ENCODE measurements at regions not wholly inside any gene's neighbourhood (a gene's known extent, or its start where the extent isn't known, plus 50 kb on each side); places are given as distances from the start of the nearest gene placed in this dataset.
"Not testable (repeated sequence)": the region's sequence is repeated elsewhere in the genome, so short reads cannot be mapped to it uniquely, and the experiment has no call there.

DNA sequence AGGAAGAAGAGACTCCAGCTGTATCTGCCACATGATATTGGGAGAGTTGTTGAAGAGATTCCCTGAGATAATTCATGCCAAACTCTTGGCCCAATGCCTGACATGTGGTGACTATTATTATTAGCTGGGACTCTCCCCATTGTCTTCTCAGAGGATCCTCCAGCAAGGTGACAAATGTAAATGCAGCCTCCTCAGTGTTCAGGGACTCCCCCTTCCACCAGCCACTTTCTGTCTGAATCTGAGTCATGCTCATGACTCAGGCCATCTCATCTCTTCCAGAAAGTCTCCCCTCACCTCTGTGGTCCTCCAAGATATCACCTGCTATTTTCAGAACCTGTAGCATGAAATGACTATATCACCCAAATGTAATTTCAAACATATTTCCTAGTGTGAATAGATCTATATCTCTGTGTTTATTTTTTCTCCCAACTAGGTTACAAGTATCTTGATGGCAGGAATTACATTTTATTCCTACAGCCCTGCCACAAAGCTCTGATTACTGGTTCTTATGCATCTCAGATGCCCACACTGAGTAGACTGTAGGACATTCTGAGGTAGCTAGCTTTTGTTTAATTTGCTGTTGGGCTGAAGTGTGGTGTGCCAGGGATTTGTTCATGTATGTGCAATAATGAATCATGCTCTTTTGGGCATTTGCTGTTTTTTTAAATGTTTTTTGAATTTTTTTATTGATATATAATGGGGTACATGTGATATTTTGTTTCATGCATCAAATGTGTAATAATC lies 126.6 kb upstream of the IL12B start:
- peak; percentile 36 for DNase-seq

DNA sequence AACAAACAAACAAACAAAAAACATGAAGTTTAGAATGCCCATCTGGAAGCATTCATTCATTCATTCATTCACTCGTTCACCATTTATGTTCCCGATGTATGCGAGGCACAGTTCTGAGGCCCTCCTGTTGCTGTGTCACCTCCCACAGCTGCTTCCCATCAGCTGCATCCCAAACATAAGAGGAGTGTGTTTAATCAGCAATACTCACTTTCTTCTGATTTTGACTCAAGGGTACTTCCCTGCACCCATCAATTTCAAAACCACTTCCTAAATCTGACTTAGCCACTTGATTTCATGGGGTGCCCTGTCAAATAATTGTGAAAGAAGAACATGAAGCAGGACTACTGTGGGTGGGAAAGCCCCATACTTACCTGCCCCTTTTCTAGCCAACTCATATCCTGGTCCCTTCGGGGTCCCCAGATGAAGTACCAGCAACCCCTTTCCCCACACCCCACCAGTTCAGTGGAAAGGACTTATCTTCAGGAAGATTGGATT lies 128.0 kb upstream of the IL12B start:
- DNase-seq: no peak

DNA sequence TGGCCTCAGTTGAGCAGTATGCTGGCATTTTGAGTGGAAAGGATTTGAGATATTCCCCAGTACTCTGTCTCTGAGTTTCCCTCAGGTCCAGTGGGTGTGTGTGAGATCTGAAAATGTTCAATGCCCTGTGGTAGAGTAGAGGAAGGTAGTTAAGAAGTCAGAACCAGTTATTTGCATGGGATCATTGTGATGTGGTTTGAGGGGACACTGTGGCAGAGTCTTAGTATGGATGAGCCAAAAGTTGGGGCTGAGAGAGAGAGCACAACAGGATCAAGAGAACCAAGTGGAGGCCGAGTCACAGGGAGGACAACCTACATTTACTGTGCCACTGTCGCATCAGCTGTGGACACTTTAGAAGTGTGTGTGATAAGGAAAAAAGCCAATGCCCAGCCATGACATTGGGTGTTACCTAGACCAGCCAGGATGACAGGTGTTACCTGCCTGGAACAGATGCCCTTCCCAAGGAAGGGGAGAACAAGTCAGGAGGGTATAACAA lies 128.9 kb upstream of the IL12B start:
- DNase-seq: no peak

DNA sequence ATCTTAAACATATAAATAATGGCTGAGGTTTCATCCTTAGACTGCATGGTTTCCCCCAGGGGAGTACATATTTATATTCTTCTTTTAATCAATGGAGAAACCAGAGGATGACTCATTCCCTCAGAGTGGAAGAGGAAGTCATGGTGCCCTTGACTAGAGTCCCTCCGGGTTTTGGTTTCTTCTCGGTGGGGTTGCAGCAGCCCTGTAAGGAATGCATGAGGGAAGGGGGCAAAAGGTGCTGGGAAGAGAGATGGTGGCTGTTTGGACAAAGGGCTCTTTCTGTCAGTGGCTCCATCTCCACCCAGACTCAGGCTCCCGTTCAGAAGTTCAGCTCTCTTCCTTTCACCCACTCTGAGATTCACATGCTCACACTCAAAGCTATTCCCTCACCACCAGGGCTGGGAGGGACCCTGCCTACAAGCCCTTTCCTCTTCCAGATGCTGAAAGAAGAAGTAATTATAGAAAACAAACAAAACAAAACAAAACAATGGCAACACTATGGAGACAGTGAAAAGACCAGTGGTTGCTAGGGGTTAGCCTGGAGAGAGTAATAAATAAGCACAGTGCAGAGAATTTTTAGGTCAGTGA lies 129.8 kb upstream of the IL12B start:
- DNase-seq: no peak

DNA sequence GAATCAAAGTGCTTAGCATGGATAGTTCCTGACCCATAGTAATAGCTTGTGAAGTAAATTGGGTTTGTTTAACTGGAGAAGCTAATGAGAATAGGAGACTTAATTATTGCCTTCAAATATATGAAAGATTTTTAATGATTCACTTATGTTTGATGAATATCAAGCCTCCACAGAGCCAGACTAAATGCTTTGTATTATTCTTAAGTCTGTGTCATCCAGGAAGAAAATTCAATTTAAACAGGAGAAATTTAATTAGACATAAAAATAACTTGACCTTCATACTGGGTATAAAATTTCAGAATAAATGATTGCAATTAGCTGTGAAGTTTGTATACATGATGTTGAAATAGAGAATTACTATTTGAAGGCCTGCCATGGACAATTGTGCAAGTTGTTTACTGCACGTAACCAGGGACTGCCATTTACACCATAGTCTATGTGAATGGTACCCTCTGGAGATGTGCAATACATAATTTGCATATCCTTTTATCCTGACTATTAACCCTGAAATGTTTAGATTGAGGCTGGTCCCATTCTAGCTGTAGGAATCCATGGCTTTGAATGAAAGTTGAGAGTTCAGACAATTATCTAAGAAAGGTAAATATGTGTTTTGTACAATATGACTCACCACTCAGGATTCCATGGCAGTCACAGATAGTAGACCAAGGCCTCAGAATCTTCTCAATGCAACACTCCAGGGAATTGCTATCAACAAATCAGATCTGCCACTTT lies 133.5 kb upstream of the IL12B start:
- DNase-seq: no peak

DNA sequence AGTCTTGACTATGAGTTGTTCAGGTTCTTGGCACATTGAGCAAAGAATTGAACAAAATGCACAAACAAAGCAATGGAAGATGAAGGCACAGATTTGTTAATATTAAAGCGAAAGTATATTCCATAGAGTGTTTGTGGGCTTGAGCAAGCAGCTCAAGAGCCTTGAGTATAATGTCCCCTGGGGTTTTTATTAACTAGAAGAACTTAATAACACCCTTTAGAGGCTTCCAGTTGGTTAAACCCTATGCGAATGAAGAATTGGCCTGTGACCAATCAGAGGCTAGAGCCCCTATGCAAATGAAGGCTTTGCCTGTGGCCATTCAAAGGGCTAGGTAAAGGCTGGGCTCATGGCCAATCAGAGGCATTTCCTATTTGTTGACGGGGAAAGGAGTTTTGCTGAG lies 135.3 kb upstream of the IL12B start:
- no peak for DNase-seq

DNA sequence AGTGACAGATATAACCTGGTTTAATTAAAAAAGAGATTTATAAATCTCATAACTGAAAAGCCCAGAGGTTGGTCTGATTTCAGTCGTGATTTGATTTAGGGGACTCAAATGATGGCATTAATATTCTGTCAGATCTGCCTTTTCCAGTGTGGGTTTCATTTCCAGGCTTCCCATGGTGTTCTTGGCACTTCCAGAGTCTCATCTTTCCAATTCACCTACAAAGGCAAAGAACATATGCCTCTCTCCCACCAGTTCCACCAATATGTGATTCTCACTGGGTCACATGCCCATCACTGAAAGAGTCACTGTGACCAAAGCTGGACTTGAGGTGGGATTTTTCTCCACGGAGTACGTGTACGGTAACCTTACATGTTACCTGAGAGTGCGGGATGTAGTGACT lies 137.4 kb upstream of the IL12B start:
- DNase-seq: no peak

DNA sequence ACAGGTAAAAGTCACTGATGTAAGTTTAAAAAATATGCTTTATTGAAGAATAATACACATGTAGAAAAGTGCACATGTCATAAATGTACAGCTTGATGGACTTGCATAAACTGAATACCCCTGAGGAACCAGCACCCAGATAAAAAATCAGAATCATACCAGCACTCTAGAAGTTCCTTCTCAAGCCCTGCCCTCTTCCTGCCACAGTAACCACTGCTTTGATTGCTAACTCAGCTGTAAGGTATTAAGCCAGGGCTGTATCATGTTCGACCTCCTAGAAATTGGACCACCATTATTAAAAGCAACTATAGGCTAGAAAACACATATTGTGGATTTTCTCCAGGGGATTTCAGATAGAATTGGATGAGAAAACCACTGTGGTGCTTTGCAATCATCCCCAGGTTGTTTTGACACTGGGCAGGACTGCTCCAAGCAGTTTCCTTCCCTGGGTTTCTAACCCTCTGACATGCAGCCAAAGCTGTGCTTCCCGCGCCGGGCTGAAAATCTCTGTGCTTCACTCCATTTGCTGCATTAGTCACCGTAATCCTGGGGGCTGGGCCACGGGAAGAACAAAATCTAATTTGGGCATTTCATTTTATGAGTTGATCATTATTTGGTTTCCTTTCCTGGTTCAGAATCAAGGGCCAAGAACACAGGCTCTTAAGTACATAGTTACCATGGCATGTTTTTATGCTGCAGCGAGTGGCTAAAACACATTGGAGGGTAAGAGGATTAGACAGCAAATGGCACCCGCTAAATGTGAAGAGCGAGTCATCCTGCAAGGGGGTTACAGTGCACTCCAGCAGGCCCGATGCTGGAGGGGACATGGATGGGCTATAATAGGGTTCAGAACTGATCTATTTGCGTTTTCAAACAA lies 139.4 kb upstream of the IL12B start:
- DNase-seq: no peak

DNA sequence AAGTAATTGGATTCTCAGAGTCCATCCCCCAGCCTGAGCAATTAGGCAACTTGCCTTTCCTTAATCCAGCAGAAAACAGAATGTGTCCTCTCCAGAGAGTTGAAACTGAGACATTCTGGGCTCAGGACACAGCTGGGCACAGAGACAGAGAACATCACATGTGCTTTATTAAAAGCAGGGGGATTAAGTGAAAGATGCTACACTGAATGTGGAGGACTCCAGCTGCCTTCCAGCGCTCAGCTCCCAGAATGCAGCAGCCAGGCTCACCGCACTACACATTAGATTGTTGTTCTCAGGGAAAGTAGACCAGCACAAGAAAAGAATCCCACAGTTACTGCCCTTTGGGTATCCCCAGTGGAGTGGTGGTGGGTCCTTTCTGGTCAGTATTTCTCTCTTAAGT lies 141.6 kb upstream of the IL12B start:
- DNase-seq: no peak

DNA sequence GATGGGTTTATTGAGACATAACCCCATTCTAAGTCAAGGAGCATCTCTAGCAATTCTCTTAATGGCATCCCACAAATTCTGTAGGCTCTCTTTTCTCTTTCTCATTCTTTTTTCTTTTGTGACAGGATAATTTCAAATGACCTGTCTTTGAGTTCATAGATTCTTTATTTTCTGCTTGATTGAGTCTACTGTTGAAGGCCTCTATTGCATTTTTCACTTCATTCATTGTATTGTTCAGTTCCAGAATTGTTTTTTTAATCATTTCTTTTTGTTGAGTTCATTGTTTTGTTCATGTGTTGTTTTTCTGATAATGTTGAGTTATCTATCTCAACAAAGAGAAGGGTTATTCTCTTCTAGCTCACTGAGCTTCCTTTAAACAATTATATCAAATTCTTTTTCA lies 144.7 kb upstream of the IL12B start:
- DNase-seq: no peak

DNA sequence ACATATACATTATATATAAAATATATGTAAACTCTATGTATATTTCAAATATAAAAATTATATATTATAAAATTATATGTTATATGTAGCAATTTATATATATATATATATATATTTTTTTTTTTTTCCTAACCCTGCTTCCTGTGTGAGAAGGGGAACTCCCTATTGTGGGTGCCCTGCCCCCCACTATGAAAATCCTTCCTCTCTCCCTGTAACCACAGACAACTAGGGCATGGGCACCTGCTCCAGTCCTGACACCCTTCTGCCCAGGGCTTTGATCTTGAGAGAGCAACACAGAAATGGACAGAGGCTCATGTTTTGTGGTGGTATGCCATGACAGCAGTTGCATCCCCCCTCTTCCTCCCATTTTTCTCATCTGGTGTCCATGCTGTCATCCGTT lies 148.7 kb upstream of the IL12B start:
- DNase-seq: no peak

DNA sequence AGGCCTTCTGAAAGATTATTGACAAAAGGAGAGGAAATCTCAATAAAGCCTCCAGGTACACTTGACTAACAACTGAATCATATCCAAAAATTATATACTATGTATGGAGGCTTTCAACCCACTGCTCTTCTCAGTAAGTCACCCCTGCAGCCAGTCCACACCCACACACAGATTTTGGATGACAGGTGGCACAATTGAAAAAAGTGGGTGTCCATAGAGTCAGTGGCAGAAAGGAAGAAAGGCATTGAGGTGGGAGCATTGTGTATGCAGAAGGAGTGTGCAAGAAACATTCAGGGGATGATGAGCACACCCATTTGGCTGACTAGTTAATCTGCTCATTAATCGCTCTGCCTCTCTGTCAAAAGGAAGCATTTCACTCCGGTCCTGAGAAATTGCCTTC lies 150.6 kb upstream of the IL12B start:
- no peak for DNase-seq

DNA sequence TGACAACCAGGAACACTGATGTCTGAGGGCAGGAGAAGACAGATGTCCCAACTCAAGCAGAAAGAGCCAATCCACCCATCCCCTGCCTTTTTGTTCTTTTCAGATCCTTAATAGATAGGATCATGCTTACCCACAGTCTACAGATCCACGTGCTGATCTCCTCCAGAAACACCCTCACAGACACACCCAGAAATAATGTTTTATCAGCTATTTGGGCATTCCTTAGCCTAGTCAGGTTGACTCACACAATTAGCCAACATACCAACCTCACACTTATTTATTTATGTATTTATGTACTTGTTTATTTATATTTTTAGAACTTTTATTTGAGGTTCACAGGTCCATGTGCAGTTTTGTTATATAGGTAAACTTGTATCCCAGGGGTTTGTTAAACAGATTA lies 151.5 kb upstream of the IL12B start:
- DNase-seq: no peak

DNA sequence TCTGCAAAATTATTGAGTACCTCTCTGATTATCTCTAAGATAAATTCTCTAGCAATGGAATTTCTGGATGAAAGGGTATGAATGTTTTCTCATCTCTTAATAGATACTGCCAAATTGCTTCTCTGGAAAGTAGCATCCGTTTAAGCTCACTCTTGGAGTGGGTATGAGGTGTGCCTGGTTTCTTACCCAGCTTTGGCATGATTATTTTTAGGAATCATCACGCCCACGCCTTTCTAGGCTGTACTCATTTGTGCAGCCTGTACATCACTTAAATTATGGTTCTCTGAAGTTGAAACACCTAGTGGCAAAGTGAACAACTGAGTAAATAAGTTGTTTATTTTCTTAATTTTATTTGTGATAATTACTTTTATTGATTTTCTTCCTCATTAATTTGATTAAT lies 156.5 kb upstream of the IL12B start:
- no peak for DNase-seq

DNA sequence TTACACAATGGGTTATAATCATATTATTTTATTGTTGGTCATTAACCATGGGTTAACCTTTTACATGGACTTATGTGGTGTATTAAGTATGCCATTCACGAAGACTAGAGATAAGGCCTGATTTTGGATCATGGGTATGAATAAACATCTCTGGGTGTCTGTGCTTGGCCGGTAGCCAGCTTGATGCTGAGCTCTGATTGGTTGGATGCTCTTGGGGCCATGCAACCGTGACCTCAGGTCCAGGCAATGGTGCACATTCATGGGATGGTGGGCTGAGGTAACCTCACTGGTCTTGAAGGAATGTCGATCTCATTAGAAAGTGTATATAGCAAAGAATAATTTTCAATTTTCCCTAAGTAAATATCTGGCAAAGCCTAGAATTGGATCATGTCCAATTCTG lies 158.2 kb upstream of the IL12B start:
- DNase-seq: no peak

DNA sequence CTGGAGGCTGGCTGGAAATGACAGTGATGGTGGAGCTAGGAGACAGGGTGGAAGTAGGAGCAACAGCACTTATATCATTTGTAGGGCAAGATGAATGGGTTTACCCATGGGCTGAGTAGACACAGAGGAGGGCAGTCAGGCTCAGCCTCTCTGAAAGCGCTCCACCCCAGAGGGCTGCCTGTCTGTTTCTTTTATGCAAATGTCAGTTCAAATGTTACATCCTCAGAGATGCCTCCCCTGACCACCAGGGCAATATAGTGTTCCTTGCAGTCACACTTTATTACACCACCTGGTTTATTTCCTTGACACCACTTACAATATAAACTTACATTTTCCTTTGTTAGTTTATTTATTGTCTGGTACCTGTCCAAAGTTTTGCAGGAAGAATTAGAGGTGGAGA lies 159.5 kb upstream of the IL12B start:
- no peak for DNase-seq

DNA sequence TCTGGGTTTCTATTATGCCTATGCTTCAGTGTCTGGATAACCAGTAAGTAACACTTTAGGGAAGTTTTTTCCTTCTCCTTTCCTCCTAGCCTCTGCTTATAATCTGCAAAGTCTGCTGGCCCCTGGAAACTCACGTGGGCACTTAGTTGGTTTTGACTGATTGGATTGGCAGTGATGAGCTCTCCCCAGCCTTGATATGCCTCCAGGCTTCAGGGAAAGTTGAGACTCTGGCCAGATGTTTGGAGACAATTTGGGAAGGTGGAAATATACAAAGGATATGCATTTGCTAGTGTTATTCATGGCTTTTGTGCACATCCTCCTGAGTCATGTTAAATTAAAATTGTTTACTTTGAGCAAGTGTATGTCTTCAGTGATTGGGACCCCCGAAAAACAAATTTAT lies 160.2 kb upstream of the IL12B start:
- DNase-seq: no peak

DNA sequence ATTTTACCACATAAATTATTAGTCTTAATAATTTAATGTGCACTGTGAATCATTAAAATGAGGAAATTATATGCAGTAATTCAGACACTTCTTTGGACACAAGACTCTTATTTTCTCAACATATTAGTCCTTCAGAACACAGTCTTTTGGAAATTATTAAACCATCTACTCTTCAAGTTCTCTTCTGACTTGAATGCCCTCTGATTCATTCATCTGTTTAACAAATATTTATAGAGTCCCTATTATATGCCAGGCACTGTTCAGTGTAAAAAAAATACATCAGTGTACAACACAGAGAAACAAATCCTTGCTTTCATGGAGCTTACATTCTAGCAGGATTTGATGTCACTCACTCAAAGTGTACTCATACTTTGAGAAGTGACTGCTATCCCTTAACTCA lies 163.4 kb upstream of the IL12B start:
- no peak for DNase-seq

DNA sequence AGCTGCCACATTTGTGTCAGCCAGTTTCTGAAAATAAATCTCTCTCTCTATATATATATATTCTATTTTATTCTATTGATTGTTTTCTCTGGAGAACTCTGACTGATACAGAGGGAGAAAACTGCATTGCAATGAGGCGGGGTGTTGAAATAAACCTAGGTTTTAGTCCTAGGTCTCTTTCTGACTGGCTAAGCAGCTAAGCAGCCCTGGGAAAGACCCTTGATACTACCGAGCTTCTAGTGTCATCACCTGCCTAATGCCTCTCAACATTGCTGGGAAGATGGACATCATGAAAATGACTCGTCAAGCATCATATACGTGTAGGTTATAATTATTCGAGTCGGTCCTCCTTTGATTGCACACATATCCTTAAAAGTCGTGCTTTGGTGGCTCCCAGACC lies 166.5 kb upstream of the IL12B start:
- DNase-seq: no peak

DNA sequence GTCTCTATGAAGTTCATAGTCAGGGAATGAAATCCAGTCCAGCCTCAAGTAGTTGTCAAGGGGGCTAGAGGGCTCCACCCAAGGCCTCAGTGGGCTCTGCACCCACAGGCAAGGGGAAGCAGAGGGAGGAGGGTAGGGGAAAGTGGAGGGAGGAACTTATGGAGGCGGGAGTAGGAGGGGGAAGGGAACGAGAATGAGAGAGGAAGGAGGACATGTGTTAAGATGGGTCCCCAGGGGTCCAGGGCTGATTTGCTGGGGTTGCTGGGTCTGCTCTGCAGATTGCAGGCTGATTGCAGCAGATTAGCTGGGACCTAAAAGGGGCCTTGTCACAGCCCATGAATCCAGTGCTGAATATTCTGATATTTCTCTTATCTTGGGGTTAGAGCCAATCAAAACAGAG lies 166.9 kb upstream of the IL12B start:
- no peak for DNase-seq

DNA sequence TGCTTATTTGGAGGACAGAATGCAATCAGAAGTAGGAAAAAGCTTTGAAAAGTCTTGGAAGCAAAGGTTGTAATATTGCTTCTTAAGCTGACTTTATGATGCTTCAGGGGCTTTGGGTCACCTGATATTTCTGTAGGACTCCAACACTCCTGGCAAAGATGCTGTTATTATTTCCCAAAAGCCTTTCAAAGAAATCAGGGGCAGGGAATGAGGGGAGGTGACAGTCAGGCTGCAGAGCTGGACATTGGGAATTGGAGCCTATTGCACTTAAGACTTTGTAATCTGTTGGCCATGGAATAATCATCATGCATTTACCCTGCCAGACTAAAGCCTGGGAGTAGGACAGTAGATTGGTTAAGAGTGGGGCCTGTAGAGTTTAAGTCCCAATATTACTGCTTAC lies 168.3 kb upstream of the IL12B start:
- DNase-seq: no peak

DNA sequence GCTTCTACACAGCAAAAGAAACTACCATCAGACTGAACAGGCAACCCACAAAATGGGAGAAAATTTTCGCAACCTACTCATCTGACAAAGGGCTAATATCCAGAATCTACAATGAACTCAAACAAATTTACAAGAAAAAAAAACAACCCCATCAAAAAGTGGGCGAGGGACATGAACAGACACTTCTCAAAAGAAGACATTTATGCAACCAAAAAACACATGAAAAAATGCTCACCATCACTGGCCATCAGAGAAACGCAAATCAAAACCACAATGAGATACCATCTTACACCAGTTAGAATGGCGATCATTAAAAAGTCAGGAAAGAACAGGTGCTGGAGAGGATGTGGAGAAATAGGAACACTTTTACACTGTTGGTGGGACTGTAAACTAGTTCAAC lies 171.8 kb upstream of the IL12B start:
- not testable (repeated sequence) for DNase-seq

DNA sequence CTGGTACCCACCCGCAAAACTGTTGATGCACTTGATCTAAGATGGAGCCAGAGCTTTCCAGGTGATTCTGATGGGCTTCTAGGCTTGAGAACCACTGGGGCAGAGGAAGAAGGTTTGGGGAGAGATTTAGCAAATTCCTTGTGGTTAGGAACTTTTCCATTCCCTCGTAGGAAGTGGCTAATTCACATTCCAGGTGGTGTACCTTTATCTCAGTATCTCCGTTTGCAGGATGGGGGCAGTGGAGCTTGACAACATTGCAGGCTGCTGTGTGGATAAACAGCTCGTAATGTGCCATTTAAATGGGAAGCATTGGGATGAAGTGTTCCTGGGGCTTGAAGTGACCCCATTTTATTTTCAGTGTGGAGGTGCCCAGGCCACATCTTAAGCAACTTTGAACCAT lies 172.9 kb upstream of the IL12B start:
- no peak for DNase-seq
